Epidermal melanocyte (primary cell): ENCODE measurements at regions not wholly inside any gene's neighbourhood (a gene's known extent, or its start where the extent isn't known, plus 50 kb on each side); places are given as distances from the start of the nearest gene placed in this dataset.

Source experiments
- DNase-seq: peaks from one replicate; pipeline ENCODE4 v3.0.0; 2011; ENCODE audit warnings: low spot score; ENCODE audit not compliant: insufficient read length

DNA sequence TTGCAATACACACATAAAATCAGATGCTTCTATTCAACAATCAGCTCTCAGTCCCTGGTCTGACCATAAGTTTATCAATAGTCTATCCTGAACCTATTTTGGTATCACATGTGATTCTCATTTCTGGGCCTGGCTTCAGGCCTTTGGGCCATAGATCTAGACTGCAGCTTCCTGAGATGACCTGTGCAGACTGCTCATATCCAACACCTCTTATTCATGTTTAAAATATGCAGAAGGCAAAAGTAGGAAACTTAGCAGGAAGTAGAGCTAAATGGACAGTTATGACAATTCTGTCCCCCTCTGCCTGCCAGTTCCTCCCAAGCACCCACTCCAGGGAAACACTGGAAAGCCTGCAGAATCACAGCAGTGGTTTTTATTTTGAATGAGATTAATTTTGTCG lies 53.3 kb downstream of the C7orf25 start:
- no peak for DNase-seq

DNA sequence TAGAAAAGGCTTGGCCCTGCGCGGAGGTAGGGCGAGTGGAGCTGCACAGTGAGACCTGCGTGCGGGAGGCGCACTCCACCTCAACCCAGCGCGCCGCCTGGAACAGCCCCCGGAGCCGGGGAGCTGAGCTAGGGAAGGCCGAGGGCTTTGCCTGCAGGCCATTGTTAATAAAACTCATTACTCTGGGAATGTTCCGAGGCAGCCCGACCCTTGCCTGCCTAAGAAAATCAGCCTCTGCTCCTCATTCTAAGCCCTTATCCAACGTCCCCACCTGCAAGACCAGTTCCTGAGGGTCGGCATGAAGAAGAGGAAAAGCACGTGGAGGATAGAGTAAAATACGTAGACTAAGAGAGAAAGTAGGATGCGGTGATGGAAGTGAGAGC lies 55.3 kb downstream of the C7orf25 start:
- DNase-seq = no peak

GRCh38 chr7:42854571-42855118 lies 57.2 kb downstream of the C7orf25 start:
- DNase-seq = no peak

- DNase-seq = no peak
Measured at GRCh38 chr7:42852531-42852930, 59.3 kb downstream of the C7orf25 start.

DNA sequence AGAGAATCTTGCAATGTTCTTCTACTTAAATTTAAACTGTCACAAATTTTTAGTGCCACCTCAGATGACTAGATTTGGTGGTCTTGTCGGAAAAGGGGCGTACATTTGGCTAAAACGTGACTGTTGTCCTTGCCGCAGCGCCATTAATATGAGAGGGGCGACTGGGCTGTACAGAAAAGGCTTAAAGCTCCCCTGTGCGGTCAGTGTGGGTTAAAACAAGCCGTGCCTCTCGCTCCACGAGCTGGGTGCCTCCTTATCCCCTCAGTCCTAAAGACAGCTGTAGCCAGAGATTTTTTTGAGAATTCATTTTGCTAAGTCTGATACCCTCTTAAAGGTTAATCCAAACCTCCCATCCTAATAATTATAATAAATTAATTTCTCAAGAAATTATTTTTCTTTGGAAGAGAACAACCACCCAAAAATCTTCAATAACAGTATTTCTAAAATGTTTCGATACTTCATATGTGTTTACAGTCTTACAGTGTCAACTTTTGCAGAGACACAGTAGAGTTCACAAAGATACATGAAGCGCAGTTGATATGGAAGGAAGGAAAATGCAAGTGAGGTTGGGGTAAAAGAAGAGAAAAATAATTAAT lies 68.6 kb downstream of the C7orf25 start:
- no peak for DNase-seq

DNA sequence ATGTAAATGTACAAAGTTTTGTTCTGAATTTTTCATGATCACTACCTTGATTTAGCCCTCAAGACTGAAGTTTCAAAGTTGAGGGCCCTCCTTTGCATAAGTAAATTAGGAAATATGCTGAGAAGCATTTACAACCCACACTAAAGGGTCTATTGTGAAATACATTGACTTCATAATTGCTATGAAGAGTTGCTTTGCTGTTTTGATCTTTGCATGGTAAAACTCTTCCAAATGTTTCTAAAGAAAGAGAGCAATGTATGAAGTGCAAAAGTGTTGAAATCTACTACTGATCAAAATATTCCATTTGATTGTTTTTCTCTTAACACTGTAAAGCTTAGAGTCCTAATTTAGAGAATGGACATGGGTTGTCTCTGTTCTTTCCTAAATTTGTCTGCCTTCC lies 77.2 kb downstream of the C7orf25 start:
- DNase-seq = no peak

DNA sequence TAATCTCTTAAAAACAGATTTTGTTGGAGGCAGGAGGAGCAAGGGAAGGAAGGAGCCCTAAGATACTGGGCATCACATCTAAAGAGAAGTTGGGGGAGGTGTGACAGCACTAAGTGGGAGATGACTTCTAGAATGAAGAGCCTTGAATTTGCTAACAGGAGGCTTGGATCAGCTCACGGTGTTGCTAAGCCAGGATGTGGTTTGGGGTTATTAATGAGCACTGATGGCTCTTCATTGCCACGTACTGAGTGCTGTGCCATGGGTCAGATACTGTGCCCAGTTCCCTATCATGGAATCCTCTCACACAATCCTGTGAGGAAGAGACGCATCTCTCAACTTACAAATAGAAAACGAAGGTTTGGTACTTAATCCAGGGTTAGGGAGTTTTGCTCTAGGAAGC lies 78.5 kb downstream of the C7orf25 start:
- no peak for DNase-seq

GRCh38 chr7:42832667-42833066 lies 79.2 kb downstream of the C7orf25 start:
- no peak for DNase-seq

- no peak for DNase-seq
Measured at GRCh38 chr7:42831718-42832522, 80.0 kb downstream of the C7orf25 start.

- no peak for DNase-seq
Measured at GRCh38 chr7:42831006-42831717, 80.7 kb downstream of the C7orf25 start.

DNA sequence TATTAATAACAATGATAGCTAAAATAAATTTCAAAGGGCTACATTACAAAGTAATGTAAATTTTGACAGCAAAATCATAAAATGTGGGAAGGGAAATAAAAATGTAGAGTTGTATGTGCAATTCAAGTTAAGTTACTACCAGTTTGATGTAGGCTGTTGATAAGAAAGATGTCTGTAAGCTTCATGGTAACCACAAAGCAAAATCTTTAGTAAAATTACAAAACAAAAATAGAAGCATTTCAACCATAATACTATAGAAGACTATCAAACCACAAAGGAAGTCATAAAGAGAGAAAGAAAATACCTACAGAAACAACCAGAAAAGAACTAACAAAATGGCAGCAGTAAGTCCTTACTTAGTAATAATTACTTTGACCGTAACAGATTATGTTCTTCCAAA lies 99.1 kb downstream of the C7orf25 start:
- DNase-seq = no peak

GRCh38 chr7:42805601-42806000 lies 106.3 kb downstream of the C7orf25 start:
- no peak for DNase-seq

DNA sequence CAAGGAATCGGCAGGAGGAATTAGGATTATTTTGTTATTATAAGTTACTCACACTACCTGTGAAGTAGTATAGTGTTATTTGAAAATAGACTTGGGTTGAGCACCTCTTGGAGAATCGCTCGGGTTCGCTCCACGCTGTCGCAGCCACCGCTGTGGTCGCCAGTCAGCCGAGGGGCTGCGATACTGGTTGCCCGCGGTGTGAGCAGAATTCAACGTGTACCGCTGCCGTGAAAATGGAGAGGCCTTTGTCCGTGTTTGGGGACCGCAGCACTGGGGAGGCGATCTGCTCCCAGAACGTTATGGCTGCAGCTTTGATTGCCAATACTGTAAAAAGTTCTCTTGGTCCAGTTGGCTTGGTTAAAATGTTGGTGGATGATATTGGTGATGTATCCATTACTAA lies 117.2 kb downstream of the C7orf25 start:
- no peak for DNase-seq

DNA sequence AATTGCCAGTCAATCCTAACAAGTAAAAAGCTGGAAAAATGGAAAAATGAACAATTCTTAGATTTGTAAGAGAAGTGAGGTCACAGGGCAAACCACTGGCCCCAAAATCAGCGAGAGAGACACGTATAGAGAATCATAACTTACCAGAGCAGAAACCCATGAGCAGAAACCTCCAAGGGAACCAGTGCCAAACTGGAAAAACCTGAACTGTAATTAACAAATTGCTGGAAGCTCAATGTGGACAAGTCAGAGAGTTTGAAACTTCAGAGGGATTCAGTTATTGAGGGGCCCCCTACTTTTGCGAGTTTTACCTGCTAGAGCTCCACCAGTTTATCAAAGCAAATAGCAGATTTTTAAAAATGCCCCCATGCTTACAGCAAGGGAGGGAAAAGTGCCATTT lies 119.0 kb downstream of the C7orf25 start:
- no peak for DNase-seq

- no peak for DNase-seq
Measured at GRCh38 chr7:42790196-42790595, 121.7 kb downstream of the C7orf25 start.

- no peak for DNase-seq
Measured at GRCh38 chr7:42774436-42774835, 137.4 kb downstream of the C7orf25 start.

DNA sequence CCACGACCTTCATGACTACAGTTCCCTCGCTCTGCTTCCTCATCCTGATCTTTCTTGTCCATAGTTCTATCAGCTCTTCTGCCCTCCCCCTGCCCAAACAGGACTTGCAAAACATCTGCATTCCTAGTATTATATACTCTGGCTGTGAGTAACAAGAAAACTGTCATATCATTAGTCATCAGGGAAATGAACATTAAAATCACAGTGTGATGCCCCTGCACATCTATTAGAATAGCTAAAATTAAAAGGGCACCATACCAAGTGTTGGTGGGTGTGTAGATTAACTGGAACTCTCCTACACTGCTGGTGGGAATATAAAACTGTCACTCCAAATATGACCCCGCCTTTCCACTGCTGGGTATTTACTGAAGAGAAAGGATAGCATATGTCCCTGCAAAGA lies 141.8 kb downstream of the C7orf25 start:
- DNase-seq = no peak

GRCh38 chr7:42768045-42768444 lies 143.8 kb downstream of the C7orf25 start:
- DNase-seq = no peak

- DNase-seq = no peak
Measured at GRCh38 chr7:42766782-42767423, 145.0 kb downstream of the C7orf25 start.

DNA sequence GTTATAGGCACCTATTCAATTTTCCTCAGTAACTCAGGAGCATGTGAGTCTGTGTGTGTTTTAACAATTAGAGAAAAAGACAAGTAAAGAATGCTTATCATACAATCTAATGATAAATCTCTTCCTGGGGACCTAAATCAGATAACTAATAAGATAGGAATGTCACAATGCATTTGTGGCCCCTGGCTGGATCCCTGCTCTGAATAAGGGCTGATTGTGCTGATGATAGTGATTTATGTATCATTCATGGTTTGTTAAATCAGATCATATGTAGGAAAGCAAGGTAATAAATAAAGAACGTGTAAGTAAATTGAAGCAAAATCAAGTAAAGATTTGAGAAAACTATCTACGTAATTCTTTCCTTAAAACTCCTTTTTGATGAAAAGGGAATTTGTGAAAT lies 145.9 kb downstream of the C7orf25 start:
- no peak for DNase-seq

DNA sequence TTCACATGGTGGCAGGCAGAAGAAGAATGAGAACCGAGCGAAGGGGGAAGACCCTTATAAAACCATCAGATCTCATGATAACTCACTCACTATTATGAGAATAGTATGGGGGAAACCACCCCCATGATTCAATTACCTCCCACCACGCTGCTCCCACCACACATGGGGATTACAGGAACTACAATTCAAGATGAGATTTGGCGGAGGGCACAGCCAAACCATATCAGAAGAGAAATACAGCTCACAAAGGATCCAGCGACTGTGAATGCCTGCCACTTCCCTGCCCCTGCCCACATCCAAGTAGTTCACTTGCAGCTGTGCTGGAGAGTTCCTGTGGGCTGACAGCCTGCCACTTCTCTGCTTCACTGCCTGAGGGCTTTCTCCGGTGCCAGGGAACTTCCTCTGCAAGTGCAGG lies 148.7 kb downstream of the C7orf25 start:
- no peak for DNase-seq

DNA sequence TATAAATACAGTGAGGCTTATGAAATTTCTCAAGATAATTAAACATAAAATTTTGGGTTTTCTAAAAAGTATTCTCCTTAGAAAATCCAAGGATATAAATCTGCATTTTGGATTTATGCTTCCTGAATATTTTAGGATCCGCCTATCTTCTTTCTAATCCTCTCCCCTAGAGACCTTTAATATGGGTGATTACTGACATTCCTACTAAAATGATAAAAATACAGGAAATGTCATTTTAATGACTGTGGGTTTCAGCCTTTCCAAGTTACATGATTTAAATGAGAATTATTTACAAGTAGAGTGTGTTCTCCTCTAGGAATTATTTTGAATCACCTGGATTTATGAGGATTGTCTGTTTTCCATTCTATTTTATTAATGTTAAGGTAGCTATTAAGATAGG lies 150.4 kb downstream of the C7orf25 start:
- DNase-seq = no peak
